ENCODE measurements at regions not wholly inside any gene's neighbourhood (a gene's known extent, or its start where the extent isn't known, plus 50 kb on each side); places are given as distances from the start of the nearest gene placed in this dataset.

DNA sequence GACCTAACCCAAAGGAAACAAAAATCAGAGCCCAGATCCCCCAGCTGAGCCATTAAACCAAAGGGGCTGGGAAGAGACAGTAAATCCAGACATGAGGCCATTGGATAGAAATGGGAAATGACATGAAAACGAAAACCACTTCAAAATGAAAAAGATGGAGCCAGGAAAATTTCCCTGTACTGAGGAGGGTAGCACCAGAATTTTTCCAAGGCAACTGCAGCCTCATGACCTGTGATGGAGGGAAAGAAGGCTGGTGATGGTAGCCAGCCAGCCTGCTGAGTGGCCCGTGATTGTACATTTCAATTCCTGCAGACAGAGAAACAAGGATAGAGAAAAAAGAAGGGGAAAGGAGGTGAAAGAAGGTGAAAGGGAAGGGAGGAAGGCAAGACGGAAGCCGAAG, 268.4 kb upstream of the PLET1 start:
- no peak overlapping the region for H3K4me3 ChIP-seq
- WGBS, 2 donors, result 76 to 84% methylated on average over 4 of the region's 4 CpGs
- H3K27me3 ChIP-seq, result no peaks in the 10 kb centered on the region
- no peak for DNase-seq
- no peaks in the 10 kb centered on the region for H3K4me1 ChIP-seq
- H3K9me3 ChIP-seq, result no peaks in the 10 kb centered on the region
- H3K27ac ChIP-seq, result no peak overlapping the region
- intact Hi-C loops (cut with DNase I; ENCODE audit: low total_unique reads), result no loop called here
- TF ChIP-seq POLR2A (IDR thresholded peaks at IDR 0.05) (no peak), CTCF (IDR thresholded peaks at IDR 0.05) (no peak)
- no peaks in the 10 kb centered on the region for H3K36me3 ChIP-seq (ENCODE audit: low read depth, missing control alignments)

GRCh38 chr11:112532506-112532905, 271.8 kb upstream of the PLET1 start:
- no peak for DNase-seq
- Histone ChIP-seq H3K27ac (no peak overlapping the region), H3K9me3 (no peaks in the 10 kb centered on the region), H3K36me3 (ENCODE audit: low read depth, missing control alignments) (no peaks in the 10 kb centered on the region), H3K27me3 (no peaks in the 10 kb centered on the region), H3K4me3 (no peak overlapping the region), H3K4me1 (no peaks in the 10 kb centered on the region)
- no peak for TF ChIP-seq CTCF (IDR thresholded peaks at IDR 0.05)
- TF ChIP-seq POLR2A (IDR thresholded peaks at IDR 0.05), result no peak
- intact Hi-C loops (cut with DNase I; ENCODE audit: low total_unique reads), result no loop called here
- 73 to 88% methylated on average over 1 of the region's 1 CpG for WGBS, 2 donors

DNA sequence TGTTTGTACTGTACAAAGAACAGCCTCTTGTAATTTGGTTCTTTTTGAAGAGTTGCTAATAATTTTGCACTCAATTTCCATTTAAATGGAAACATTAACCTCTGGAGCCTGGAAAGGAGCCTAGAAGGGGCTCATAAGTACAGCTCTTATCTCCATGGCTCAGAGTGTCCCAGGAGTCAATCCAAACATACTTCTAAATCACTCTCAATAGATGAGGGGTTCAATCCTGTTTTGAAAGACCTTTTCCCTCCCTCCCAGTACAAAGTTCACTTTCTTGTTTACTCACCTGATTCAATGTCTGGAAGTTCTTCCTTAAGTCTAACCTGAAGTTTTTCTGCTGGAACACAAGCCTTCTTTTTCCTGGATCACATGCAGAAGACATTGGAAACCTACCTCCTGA, 273.0 kb upstream of the PLET1 start:
- Histone ChIP-seq H3K27ac (no peak overlapping the region), H3K4me3 (no peak overlapping the region), H3K4me1 (no peaks in the 10 kb centered on the region), H3K9me3 (no peaks in the 10 kb centered on the region), H3K36me3 (ENCODE audit: low read depth, missing control alignments) (no peaks in the 10 kb centered on the region), H3K27me3 (no peaks in the 10 kb centered on the region)
- intact Hi-C loops (cut with DNase I; ENCODE audit: low total_unique reads), result no loop called here
- TF ChIP-seq POLR2A (IDR thresholded peaks at IDR 0.05) (no peak), CTCF (IDR thresholded peaks at IDR 0.05) (no peak)
- DNase-seq, result no peak

GRCh38 chr11:112534208-112534607, 273.5 kb upstream of the PLET1 start:
- no peaks in the 10 kb centered on the region for H3K27me3 ChIP-seq
- H3K4me1 ChIP-seq, result no peaks in the 10 kb centered on the region
- DNase-seq, result no peak
- no peak overlapping the region for H3K4me3 ChIP-seq
- TF ChIP-seq POLR2A (IDR thresholded peaks at IDR 0.05) (no peak), CTCF (IDR thresholded peaks at IDR 0.05) (no peak)
- H3K27ac ChIP-seq, result no peak overlapping the region
- WGBS, 2 donors, result 93 to 97% methylated on average over 2 of the region's 2 CpGs
- intact Hi-C loops (cut with DNase I; ENCODE audit: low total_unique reads), result no loop called here
- no peaks in the 10 kb centered on the region for H3K36me3 ChIP-seq (ENCODE audit: low read depth, missing control alignments)
- H3K9me3 ChIP-seq, result no peaks in the 10 kb centered on the region

DNA sequence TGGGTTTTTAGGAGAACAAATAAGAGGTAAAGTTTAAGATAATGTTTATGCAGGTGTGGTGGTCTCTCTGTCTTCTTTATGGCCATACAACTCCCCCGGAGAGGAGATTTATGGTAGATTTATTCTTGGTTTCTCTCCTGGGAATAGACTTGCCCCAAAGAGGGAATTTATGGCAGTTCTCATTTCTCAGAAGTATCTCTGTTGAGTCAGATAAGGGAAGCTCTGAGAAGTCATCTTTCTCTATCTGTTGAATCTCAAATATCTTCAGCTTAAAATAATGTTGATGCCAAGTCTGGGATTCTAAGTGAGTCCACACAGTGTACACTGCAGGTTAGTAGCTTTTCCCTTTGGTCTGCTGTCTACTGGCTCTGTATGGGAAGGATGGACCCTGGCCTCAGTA, 276.4 kb upstream of the PLET1 start:
- no peaks in the 10 kb centered on the region for H3K9me3 ChIP-seq
- TF ChIP-seq POLR2A (IDR thresholded peaks at IDR 0.05), result no peak
- TF ChIP-seq CTCF (IDR thresholded peaks at IDR 0.05), result no peak
- no peak for DNase-seq
- no peak overlapping the region for H3K27ac ChIP-seq
- no peaks in the 10 kb centered on the region for H3K36me3 ChIP-seq (ENCODE audit: low read depth, missing control alignments)
- H3K27me3 ChIP-seq, result no peaks in the 10 kb centered on the region
- intact Hi-C loops (cut with DNase I; ENCODE audit: low total_unique reads), result no loop called here
- H3K4me1 ChIP-seq, result no peaks in the 10 kb centered on the region
- no peak overlapping the region for H3K4me3 ChIP-seq
- 43 to 61% methylated on average over 1 of the region's 1 CpG for WGBS, 2 donors

Measured in testis (tissue), 2 donors.